ENCODE measurements at regions not wholly inside any gene's neighbourhood (a gene's known extent, or its start where the extent isn't known, plus 50 kb on each side); places are given as distances from the start of the nearest gene placed in this dataset.

DNA sequence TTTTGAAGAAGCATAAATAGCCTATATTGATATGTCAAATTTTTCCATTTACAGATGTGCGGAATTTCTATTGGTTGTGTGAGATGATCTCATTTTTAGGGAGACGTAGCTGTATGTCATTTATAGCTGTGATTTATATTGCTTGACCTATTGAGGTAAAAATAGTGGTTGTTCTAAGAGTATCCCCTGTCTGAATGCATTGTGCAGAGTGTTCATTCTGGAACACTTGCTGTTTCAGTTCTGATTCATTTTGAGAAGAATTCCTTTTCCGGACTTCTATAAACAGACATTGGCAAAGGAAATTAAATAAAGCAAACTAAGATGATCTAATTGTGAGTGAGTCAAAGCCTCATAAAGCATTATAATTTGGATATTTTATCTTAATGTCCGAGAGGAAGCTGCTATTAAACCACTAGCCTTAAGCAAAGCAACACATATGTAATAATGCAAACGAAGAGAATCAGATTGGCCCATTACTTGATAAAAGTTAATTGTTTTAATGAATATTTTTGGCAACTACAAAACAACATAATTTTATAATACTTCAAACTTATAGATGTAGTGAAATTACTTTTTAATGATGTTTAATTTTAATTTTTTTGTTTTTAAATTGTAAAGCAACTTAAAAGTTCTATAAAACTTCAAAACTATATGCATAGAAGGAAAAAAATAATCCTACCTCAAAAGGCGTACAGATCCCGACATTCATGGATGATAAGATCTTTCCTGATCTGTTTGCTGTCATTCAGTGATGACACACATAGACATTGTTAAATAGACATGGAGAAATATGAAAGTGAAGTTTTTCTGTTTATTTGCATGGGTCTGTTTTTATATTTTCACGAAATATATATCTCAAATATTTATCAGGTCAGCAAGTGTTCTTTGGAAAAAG is 942.6 kb upstream of the SLC10A2 start:
- peaks cover 4% of the 10 kb centered on the region for H3K9me3 Mint-ChIP-seq
- H3K27me3 Mint-ChIP-seq: no peaks in the 10 kb centered on the region
- no peak overlapping the region for H3K27ac Mint-ChIP-seq
- no peaks in the 10 kb centered on the region for H3K36me3 Mint-ChIP-seq
- H3K4me1 Mint-ChIP-seq: no peaks in the 10 kb centered on the region
- no peak overlapping the region for H3K4me3 Mint-ChIP-seq
- no peak for ATAC-seq

DNA sequence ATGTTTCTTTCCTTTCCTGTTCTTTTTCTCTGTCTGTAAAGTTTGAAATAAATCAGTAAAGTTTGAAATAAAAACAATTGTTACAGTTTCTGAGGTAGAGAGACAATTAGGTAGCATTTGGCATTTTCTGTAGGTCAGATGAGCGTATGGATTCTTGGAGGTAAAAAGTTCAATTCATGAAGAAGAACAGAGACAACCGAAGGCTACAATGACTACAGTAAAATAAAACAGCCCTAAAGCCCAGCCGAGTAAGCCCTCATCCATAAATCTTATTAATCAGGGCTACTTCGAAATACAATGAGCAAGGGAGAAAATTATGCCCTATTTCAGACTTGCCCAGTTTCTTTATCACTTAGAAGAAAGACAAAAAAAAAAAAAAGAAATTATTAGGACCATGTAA is 941.9 kb upstream of the SLC10A2 start:
- no peak for ATAC-seq
- no peak overlapping the region for H3K4me3 Mint-ChIP-seq
- H3K4me1 Mint-ChIP-seq: no peaks in the 10 kb centered on the region
- H3K9me3 Mint-ChIP-seq: peaks cover 4% of the 10 kb centered on the region
- no peaks in the 10 kb centered on the region for H3K36me3 Mint-ChIP-seq
- no peak overlapping the region for H3K27ac Mint-ChIP-seq
- H3K27me3 Mint-ChIP-seq: no peaks in the 10 kb centered on the region

DNA sequence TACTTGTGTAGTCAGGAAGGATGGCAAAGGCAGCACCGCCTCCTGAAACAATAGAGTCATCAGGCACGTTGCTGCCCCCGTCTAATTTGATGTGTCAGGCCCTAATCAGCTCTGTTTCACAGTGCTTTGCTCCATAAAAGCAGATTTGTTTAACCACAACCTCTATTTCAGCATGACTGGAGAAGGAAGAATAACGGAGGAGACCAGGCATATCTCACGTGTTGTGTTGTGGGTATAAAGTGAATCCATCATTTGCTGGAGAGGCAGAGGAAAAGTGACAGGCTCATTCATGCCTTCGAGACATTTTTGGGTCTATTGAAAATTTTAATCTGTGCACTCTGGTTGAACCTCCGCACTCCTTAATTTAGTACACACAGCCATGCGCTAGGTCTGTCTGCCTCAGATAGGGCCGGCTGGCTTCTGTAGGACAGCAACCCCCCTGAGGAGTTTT is 940.4 kb upstream of the SLC10A2 start:
- no peak overlapping the region for H3K27ac Mint-ChIP-seq
- H3K9me3 Mint-ChIP-seq: no peaks in the 10 kb centered on the region
- H3K4me3 Mint-ChIP-seq: no peak overlapping the region
- H3K27me3 Mint-ChIP-seq: no peaks in the 10 kb centered on the region
- H3K4me1 Mint-ChIP-seq: no peaks in the 10 kb centered on the region
- no peak for ATAC-seq
- H3K36me3 Mint-ChIP-seq: no peaks in the 10 kb centered on the region

DNA sequence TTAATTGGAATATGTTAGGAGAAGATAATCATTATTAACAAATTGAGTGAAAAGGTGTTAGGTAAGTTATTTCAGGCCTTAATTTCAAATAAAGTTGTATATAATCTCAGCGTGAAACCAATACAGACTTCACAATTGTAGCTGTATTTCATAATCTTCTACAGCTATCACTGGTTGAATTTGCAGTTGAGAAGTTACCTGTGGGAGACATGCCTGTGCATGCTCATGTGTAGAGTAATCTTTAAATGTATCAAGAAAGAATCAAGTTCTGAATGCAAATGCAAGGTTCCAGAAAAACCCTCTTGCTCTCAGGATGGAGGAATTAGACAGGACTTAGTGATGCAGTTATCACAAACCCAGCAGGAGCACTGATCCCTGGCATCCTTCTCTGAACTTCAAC is 938.4 kb upstream of the SLC10A2 start:
- Mint-ChIP-seq H3K36me3 (no peaks in the 10 kb centered on the region), H3K4me3 (no peak overlapping the region), H3K9me3 (no peaks in the 10 kb centered on the region), H3K27me3 (no peaks in the 10 kb centered on the region), H3K4me1 (no peaks in the 10 kb centered on the region), H3K27ac (no peak overlapping the region)
- ATAC-seq: no peak

DNA sequence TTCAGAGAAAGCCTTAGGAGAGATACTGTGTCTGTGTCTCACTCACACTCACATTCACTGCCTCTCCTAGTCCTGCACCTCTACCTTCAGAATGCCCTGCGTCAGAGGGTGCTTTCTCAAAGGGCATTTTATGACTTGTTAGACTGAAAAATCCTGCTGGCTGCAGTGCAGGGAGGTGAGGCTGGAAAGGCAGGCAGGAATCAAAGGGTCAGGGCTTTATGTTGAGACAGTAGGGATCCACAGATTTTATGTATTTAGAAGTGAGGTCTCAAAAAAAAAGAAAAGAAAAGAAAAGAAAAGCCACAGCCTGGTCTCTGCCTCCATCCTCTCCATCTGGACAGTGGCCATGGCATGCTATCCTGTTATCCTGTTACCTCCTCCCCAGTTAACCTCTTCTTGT is 936.0 kb upstream of the SLC10A2 start:
- H3K27ac Mint-ChIP-seq: no peak overlapping the region
- H3K9me3 Mint-ChIP-seq: no peaks in the 10 kb centered on the region
- H3K4me1 Mint-ChIP-seq: no peaks in the 10 kb centered on the region
- no peaks in the 10 kb centered on the region for H3K27me3 Mint-ChIP-seq
- H3K4me3 Mint-ChIP-seq: no peak overlapping the region
- H3K36me3 Mint-ChIP-seq: no peaks in the 10 kb centered on the region
- ATAC-seq: no peak

DNA sequence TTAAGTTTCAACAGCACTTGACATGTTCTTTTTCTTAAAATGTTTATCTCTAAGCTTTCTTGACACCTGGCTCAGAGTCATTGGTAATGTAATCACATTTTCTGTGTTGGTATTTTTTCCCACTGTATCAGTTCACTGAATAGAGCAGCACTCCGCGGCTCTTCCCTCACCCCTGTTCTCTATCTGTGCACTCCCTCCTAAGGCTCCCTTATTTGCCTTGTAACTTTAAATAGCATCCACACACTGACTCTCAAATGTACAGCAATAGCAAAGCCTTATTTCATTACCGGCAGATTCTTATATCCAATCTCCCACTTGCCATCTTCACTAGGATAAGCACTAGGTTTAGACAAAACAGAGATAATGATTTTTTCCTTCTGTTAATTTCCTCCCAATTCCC is 935.5 kb upstream of the SLC10A2 start:
- no peak for ATAC-seq
- Mint-ChIP-seq H3K27me3 (no peaks in the 10 kb centered on the region), H3K9me3 (no peaks in the 10 kb centered on the region), H3K27ac (no peak overlapping the region), H3K36me3 (no peaks in the 10 kb centered on the region), H3K4me1 (no peaks in the 10 kb centered on the region), H3K4me3 (no peak overlapping the region)

DNA sequence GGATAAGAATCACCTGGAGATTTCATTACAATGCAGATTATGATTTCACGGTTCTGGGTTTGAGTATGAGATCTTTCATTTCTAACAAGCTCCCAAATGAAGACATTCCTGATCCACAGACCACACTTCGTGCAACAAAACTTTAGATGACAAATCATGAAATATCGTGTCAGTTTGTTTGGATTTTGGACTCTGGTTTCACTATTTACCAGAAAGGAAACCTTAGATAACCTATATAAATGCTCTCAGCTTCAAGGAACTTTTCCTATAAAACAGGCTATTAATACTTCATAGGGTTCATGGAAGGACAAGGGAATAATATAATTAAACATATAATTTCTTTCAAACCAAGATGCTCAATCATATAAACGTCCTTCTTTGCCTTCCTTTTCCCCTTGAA is 930.5 kb upstream of the SLC10A2 start:
- Mint-ChIP-seq H3K36me3 (no peaks in the 10 kb centered on the region), H3K27me3 (no peaks in the 10 kb centered on the region), H3K4me3 (no peak overlapping the region), H3K9me3 (peaks cover 10% of the 10 kb centered on the region), H3K27ac (no peak overlapping the region), H3K4me1 (no peaks in the 10 kb centered on the region)
- no peak for ATAC-seq

DNA sequence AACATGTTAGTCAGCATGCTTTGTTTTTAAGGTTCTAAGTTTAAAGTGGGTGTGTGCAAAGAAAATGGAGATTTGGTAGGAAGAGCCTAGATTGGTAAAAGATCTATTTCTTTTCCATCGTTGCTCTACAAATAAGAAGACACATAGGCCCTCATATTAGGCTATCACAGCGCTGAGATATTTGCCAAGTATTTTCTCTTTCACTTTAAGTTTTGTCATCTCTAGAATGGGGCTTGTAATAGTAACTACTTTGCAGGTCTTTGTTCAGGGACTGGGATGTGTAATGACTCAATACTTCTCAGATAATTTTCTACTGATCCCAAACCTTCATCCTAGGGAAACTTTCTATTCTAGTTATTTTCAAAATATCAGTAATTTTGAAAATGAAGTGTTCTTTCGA is 917.7 kb upstream of the SLC10A2 start:
- Mint-ChIP-seq H3K9me3 (no peaks in the 10 kb centered on the region), H3K36me3 (no peaks in the 10 kb centered on the region), H3K4me1 (no peaks in the 10 kb centered on the region), H3K4me3 (no peak overlapping the region), H3K27ac (no peak overlapping the region), H3K27me3 (no peaks in the 10 kb centered on the region)
- ATAC-seq: no peak

DNA sequence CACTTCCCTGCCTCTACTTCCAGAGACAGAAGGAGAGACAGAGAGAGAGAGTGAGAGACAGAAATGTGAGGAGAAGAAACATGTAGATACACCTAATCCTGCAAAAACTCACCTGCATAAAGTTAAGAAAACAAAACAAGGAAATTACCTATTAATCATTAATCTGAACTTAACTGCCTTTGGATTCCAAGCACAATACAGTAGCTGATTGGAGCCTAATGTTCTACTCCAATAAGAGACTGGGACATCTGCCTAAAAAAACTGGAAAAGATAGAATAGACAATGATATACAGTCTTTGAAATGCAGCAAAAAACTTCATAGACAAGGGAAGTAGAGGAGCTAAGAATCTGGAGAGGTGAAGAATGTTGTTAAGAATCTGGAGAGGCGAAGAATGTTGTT is 910.2 kb upstream of the SLC10A2 start:
- H3K4me3 Mint-ChIP-seq: no peak overlapping the region
- H3K4me1 Mint-ChIP-seq: no peaks in the 10 kb centered on the region
- no peak for ATAC-seq
- H3K27me3 Mint-ChIP-seq: no peaks in the 10 kb centered on the region
- H3K36me3 Mint-ChIP-seq: no peaks in the 10 kb centered on the region
- peaks cover 3% of the 10 kb centered on the region for H3K9me3 Mint-ChIP-seq
- no peak overlapping the region for H3K27ac Mint-ChIP-seq

DNA sequence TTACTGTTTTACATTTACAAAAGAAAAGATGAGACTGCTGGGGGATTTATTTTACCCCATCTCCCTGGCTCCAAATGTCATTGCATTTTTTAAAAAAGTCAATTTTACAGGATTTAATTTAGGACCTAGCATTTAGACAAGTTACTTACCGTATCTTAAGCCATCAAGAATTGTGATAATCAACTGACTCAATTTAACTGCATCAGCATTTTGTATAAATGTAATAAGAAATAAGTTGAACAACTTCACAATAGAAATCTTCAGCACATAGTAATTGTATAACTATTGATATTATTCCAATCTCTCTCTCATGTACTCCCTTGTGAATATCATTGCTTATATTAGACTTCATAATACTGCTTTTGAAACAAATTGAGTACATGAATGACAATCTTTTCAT is 907.5 kb upstream of the SLC10A2 start:
- H3K9me3 Mint-ChIP-seq: peaks cover 3% of the 10 kb centered on the region
- no peaks in the 10 kb centered on the region for H3K36me3 Mint-ChIP-seq
- H3K27ac Mint-ChIP-seq: no peak overlapping the region
- no peaks in the 10 kb centered on the region for H3K27me3 Mint-ChIP-seq
- H3K4me1 Mint-ChIP-seq: no peaks in the 10 kb centered on the region
- no peak for ATAC-seq
- no peak overlapping the region for H3K4me3 Mint-ChIP-seq

DNA sequence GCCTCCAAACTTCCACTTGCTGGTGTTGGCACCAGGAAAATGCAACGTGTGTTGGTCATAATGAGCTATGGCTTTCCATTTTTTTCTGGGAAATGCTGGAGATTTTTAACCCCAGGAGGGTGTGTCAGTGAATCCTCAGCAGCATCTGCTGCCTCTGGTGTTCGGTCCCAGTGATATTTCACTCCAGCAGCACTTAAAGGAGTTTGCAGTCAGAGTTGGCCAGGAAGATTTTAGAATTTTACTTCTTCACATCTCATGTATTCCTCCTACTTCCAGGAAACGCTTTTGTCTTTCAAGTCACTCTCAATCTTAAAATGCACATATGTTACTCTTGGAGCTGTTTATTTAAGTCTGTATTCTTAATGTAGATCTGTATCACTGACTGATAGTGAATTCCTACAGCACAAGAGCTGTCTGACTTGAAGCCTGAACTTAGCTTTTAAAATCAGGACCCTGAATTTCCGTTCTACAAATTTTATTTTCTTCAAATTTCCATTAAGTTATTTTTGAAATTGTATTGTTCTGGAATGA is 903.4 kb upstream of the SLC10A2 start:
- no peak overlapping the region for H3K27ac Mint-ChIP-seq
- no peak for ATAC-seq
- no peaks in the 10 kb centered on the region for H3K4me1 Mint-ChIP-seq
- H3K4me3 Mint-ChIP-seq: no peak overlapping the region
- H3K36me3 Mint-ChIP-seq: no peaks in the 10 kb centered on the region
- peaks cover 3% of the 10 kb centered on the region for H3K9me3 Mint-ChIP-seq
- H3K27me3 Mint-ChIP-seq: no peaks in the 10 kb centered on the region

DNA sequence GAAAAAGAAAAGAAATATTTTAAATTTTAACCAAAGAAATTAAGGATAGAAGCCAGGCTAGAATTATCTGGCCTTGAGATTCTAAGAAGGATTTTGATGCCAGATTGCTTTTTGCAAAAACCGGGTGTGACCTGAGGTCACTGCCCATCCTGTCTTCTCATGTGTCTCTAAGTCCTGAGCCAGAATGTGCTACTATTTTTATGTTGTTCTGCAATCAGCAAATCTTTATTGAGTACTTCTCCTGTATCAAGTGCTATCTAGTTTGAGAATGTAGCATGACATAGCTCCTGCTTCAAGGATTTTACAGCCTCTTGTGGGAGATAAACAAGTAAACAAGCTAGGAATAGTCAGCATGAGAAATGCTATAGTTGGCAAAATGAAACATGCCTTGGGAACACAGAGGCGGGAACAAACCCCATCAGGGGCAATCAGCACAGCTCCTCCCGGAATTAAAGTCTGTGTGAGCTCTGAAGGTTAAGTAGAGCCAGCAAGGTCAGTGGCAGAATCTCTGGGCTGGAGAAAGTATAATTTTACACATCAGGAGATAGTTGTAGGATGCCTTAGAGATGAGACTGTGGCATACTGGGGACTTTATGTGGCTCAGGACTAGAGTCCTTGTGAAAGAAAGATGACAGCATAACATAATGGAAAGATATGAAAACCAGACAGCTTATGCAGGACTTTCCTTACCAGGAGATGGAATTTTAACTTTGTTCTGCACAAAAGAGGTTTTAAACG is 899.5 kb upstream of the SLC10A2 start:
- no peak for ATAC-seq
- no peak overlapping the region for H3K4me3 Mint-ChIP-seq
- H3K27ac Mint-ChIP-seq: no peak overlapping the region
- H3K36me3 Mint-ChIP-seq: no peaks in the 10 kb centered on the region
- H3K4me1 Mint-ChIP-seq: no peaks in the 10 kb centered on the region
- peaks cover 3% of the 10 kb centered on the region for H3K9me3 Mint-ChIP-seq
- no peaks in the 10 kb centered on the region for H3K27me3 Mint-ChIP-seq

DNA sequence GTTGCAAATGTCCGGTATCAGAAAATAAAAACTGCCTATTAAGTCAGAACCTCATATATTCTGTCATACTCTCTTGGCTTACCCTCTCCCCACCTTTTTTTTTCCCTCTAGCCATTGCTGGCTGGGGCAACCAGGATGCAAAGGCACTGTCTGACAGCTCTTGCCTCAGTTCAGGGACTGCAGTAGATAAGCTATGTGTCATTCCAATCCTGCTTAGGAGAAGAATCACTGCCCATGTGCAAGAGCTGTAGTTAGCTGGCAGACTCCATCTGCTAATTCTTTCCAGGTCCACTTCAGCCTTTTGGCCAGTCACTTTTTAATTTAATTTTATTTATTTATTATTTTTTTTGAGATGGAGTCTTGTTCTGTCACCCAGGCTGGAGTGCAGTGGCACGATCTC is 895.6 kb upstream of the SLC10A2 start:
- Mint-ChIP-seq H3K27ac (no peak overlapping the region), H3K4me3 (no peak overlapping the region), H3K4me1 (no peaks in the 10 kb centered on the region), H3K27me3 (no peaks in the 10 kb centered on the region), H3K9me3 (peaks cover 3% of the 10 kb centered on the region), H3K36me3 (no peaks in the 10 kb centered on the region)
- no peak for ATAC-seq

DNA sequence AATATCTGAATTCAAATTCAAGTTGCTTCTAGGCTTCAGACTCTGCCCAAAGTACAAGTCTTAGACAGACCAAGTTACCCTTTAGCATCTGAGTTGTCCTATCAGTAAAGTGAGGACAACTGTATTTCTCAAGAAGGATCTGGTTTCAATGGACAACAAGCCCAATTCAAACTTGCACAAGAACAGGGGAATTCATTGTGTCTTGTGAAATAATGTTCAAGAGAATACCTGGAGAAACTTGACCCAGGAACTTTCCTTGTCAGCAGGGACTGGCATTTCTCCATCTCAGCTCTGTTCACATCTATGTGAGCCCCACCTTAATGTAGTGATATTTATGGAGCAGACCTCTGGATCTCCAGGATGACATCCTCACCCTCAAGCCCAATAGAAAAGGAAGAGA is 894.9 kb upstream of the SLC10A2 start:
- Mint-ChIP-seq H3K9me3 (peaks cover 3% of the 10 kb centered on the region), H3K36me3 (no peaks in the 10 kb centered on the region), H3K4me3 (no peak overlapping the region), H3K4me1 (no peaks in the 10 kb centered on the region), H3K27me3 (no peaks in the 10 kb centered on the region), H3K27ac (no peak overlapping the region)
- no peak for ATAC-seq

DNA sequence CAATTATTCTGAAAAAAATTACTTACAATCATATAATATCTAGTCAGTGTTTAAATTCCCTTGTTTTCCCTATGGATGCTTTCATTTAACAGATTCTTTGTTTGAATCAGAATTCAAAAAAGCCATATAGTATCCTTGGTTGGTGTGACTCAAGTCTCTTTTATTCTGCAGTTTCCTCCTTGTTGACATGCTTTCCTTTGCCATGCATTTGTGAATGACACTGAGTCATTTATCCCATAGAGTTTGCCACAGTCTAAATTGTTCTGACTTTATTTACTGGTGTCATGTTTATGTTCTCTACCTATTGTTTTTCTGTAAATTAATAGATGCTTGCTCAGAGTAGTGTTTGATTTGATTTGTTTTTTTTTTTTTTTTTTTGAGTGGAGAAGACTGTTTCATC is 893.8 kb upstream of the SLC10A2 start:
- Mint-ChIP-seq H3K9me3 (peaks cover 3% of the 10 kb centered on the region), H3K27me3 (no peaks in the 10 kb centered on the region), H3K36me3 (no peaks in the 10 kb centered on the region), H3K27ac (no peak overlapping the region), H3K4me3 (no peak overlapping the region), H3K4me1 (no peaks in the 10 kb centered on the region)
- no peak for ATAC-seq

DNA sequence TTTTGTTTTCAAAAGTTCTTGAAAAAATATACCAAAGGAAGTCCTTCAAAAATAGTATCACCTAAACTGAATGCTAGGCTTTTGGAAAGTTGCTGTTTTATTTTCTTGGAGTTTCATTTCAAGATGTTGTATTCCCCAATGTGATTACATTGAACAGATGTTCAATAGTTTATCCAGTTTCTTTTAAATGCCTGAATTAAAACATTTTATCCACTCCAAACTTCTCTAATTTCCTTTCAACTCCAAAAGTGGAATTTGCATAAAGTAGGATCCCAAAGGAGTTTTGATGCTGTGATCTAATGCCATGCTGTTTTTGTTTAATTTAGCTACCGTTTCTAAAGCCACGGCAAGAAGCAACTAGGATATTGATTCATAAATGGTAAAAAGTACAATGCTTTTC is 892.5 kb upstream of the SLC10A2 start:
- no peak overlapping the region for H3K27ac Mint-ChIP-seq
- no peak for ATAC-seq
- no peaks in the 10 kb centered on the region for H3K27me3 Mint-ChIP-seq

More for the DNA sequence above, 892.5 kb upstream of the SLC10A2 start:
- no peak overlapping the region for H3K4me3 Mint-ChIP-seq
- H3K9me3 Mint-ChIP-seq: no peaks in the 10 kb centered on the region
- H3K4me1 Mint-ChIP-seq: no peaks in the 10 kb centered on the region
- no peaks in the 10 kb centered on the region for H3K36me3 Mint-ChIP-seq
